Activated gamma-delta T cell treated with Interleukin-2 at 50 U/mL for 16 hours (primary cell): ENCODE measurements at regions not wholly inside any gene's neighbourhood (a gene's known extent, or its start where the extent isn't known, plus 50 kb on each side); places are given as distances from the start of the nearest gene placed in this dataset.
"Not testable (repeated sequence)": the region's sequence is repeated elsewhere in the genome, so short reads cannot be mapped to it uniquely, and the experiment has no call there.

Experiments used
- DNase-seq: peaks from one replicate; pipeline ENCODE4 v3.0.0-alpha.2; 2020

DNA sequence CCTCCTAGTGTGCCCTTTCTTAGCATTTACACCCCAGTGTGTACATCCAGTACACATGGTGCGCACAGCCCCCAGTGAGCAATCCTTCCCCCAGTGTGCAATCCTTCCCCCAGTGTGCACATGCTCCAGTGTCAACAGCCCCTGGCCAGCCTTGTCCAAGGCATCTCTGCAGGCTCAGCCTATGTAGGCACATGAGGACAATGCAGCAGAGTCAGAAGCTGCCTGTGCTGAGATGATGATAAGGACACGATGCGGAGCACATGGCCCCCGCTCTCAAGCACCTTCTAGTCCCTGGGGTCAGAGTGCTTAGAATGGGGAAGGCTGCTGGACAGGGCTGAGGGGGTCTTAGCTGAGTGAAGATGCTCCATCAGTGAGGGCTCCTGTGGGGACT is 69.8 kb downstream of the GADD45G start:
- DNase-seq, result no peak

- no peak for DNase-seq
These were observed 70.4 kb downstream of the GADD45G start for GRCh38 chr9:89675058-89675742.

DNA sequence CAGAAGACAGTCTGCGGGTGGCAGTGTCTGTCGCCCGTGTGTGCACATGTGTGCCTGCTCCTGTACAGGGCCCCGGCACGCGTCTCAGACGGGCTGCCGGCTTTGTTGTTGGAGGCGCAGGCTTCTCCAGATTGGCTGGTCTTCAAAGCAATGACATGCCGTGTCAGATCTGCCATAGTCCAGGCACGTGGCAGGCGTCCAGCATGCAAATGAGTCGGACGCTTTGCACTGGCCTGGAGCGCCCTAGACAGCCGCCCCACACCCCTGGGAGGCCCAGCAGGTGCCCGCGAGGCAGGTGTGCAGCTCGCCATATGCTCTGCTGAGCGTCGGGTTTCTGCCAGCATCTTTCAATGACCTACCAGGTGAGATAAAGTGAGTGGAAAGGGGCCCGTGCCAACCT is 71.5 kb downstream of the GADD45G start:
- no peak for DNase-seq

DNA sequence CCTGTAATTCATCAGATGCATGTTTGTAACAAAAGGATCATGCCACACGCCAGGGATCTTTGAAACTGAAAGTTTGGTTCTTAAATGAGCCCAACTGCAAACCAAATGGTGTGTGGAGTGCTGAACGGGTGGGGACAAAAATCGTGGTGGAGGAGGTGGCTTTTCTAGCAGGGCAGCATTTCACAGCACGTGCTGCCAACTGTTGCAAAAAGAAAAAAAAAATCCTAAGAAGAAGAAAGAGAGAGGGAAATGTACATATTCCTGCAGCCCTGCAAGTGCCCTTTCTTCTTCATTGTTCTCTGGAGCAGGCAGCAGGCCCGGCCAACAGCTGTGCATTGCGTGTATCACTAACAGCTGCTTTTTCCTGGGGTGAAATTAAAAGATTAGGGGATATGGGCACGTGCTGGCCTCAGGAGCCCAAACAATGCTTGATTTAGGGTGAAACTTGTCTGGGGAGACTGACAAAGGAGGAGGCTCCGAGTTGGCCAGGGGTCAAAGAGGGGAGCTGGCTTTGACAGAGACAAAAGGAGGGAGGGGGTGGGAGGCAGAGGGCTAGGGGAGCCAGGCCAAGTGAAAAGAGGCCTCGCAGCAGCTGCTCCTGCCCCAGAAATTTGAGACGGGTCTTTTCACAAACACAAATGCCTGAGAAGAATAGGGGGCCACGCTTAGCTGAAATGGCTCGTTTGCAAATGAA is 73.0 kb downstream of the GADD45G start:
- DNase-seq, result no peak

- no peak for DNase-seq
These were observed 73.7 kb downstream of the GADD45G start for GRCh38 chr9:89678396-89679015.

DNA sequence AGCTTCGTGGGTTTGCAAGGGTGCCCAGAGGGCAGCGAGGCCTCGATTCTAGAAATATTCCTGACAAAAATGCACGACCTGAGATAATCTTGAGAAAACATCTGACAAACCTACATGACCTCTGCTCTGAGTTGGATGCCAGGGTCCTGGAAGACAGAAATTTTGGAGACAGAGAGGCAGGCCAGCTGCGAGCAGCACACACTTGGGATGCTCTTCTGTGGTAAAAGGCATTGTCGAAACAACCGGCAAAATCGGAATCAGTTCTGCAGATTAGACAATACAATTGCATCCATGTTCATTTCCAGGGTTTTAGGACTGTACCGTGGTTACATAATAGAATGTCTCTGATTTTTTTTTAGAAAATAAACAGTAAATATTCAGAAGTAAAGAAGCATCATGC is 74.2 kb downstream of the GADD45G start:
- DNase-seq, result no peak

- no peak for DNase-seq
These were observed 74.8 kb downstream of the GADD45G start for GRCh38 chr9:89679581-89679980.

- no peak for DNase-seq
These were observed 76.0 kb downstream of the GADD45G start for GRCh38 chr9:89680547-89681467.

DNA sequence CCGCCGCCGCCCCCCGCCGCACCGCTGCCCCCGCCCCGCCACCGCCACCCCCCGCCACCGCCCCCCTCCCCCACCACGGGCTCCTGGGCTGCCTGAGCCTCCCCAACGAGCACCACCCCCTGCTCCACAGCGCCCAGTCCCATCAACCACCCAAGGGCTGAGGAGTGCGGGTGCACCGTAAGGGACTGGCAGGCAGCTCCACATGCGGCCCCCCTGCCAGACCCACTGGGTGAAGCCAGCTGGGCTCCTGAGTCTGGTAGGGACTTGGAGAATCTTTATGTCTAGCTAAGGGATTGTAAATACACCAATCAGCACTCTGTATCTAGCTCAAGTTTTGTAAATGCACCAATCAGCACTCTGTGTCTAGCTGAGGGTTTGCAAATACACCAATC is 76.7 kb downstream of the GADD45G start:
- DNase-seq, result not testable (repeated sequence)

DNA sequence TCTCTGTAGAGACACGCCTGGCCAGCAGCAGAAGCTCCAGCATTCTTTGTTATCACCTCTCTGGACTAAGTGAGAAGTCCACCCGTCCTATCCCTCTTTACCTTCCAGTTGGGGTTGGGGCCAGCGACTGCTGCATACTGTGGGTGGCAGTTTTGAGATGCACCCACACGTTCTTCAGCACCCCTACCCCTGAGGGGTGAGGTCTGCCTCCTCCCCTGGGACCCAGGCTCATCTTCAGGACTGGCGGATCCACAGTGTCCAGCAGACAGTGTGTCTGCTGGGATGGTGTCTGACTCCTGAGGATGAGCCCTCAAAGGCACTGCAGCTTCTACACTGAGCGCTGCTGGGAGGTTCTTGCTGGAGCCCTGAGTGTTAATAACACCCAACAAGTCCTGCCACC is 78.8 kb downstream of the GADD45G start:
- DNase-seq, result no peak

- no peak for DNase-seq
These were observed 79.4 kb downstream of the GADD45G start for GRCh38 chr9:89684218-89684617.

DNA sequence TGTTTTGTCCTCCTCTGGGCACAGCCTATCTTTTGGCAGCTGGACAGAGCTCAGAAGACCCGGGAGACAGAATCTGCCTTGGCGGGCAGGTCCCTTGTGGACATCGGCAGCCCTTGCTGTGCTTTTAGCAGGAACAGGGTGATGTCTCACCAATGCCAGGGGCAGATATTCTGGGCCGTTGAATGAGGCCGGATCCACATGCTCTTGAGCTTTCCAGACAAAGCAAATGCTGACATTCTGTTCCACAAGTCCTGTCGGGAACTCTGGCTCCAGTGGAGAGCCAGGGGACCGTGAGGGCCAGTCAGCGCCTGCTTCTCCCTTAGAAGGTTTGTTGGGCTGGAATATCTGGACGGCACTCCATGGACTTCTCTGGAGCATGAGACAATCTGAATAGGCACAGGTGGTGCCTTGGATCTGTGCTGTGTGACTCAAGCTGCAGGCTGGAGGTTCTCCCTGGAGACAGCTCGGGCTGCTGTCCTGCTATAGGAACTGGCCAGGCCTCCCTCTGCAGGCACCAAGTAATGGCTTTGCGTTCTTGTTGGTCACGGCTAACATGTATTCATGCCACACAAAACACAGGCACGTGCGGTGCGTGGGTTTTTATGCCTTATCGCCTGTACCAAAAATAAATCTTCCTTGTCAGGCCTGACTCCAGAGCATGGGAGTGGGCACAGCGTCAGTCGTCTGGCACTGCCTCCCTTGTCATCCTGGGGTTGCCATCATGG is 80.3 kb downstream of the GADD45G start:
- no peak for DNase-seq

DNA sequence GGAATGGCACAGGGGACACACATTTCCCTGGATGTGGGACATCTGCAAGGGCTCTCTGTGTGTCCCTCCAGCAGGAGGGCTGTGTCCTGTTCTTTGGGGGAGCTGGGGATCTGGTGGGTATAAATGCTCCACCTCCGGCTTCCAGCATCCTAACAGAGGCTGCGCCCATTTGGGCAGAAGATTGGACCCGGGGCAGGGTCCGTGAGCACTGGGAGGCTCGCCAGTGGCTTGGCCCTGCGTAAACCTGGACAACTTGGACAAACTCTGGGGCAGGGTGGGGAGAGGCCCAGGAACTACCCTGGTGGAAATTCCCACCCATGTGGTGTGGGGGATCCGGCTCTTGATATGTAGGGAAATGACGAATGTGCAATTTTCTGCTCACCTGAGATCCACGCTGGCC is 80.9 kb downstream of the GADD45G start:
- DNase-seq, result no peak

DNA sequence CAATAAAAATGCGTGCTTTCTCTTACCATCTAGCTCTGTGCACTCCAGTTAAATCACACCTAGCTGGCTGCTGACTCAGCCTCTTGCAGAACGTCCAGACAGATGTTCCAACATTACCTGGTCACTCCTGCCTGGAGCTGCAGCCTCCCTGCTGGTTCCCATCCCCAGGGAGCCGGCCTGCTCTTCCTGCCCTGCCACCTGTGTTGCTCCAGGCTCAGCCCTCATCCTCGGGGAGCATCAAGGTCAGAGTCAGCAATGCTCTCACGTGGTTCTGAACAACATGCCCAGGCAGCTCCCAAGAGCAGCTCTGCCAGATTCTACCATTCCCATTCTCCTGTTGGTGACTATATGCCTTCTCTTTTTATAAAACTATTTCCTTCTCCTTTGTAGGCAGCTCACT is 81.3 kb downstream of the GADD45G start:
- DNase-seq, result no peak

GRCh38 chr9:89686621-89687020 is 81.8 kb downstream of the GADD45G start:
- DNase-seq, result no peak

DNA sequence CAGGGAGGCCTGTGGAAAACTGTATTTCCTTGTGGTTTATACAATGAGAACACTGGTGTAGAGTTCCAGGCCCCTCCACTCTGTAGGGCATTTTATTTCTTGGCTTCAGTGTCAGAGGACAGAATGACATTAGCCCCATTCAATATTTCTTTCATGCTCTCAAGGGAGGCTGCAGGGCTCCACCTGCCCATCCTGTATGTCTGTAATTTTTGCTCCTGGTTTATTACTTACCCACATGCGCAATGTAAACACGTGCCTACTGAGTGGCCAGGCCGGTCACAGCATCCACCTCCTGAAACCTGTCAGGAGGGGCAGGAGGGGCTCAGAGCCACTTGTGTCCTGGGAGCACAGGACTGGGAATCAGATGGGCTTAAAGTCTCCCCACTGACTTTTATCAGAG is 82.4 kb downstream of the GADD45G start:
- DNase-seq, result no peak

DNA sequence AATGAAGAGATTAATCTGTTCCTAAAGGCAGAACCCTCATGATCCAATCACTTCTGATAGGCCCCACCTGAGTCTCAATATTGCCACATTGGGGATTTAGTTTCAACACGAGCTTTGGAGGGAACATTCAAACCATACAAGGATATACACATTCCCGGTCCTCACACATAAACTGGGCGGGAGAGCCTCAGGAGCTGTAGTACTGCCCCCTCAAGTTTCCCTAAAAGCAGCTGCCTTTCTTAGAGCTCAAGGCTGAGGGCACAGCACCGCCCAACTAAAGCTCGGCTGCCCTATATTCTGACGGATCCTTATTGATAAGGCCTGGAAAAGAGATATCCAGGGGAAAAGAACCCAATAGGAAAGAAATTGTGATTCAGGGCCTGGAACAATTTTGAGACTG is 83.0 kb downstream of the GADD45G start:
- DNase-seq, result no peak

DNA sequence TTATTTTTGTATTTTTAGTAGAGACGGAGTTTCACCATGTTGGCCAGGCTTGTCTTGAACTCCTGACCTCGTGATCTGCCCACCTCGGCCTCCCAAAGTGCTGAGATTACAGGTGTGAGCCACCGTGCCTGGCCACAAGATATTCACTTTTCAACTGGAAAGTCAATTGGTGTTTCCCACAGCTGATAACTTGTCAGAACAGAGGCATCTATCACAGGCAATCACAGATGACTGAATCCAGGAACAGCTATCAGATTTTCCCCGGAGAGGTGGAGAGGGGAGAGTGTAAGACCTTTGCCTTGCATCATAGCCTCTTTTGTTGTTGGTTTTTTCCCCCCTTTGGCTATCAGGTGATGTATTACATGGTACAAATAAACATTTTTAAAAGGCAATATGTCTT is 84.5 kb downstream of the GADD45G start:
- DNase-seq, result not testable (repeated sequence)

GRCh38 chr9:89690334-89690912 is 85.6 kb downstream of the GADD45G start:
- DNase-seq, result no peak

DNA sequence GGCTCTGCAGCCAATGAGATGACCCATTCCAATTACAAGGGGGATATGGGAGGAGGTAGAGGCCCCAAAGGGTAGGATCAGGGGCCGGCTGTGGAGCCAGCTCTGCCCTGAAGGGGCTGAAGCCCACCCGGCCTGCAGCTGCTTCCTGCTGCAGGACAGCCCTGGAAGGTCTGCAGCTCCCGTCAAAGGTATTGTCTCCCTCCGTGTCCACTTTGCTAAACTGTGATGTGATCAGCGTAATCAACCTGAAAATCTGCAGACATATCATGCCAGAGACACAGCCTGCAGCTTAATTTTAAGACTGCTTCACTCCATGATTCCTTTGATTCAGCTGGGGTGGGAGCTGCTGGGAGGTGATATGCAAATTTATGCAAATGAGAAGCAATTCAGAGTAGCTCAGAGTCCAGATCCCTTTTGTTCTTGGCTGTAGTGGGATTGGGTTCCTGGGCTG is 90.7 kb downstream of the GADD45G start:
- no peak for DNase-seq

DNA sequence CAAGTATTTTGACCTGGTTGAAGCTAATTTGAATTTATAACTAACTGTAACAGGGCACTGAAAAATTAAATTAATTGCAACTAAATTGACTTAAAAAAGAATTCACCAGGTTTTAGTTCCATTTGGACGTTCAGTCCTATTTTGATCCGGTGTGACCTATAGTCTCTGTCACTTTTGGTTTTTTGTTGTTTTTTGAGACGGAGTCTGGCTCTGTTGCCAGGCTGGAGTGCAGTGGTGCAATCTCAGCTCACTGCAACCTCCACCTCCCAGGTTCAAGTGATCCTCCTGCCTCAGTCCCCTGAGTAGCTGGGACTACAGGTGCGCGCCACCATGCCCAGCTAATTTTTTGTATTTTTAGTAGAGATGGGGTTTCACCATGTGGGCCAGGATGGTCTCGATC is 91.2 kb downstream of the GADD45G start:
- DNase-seq, result not testable (repeated sequence)

DNA sequence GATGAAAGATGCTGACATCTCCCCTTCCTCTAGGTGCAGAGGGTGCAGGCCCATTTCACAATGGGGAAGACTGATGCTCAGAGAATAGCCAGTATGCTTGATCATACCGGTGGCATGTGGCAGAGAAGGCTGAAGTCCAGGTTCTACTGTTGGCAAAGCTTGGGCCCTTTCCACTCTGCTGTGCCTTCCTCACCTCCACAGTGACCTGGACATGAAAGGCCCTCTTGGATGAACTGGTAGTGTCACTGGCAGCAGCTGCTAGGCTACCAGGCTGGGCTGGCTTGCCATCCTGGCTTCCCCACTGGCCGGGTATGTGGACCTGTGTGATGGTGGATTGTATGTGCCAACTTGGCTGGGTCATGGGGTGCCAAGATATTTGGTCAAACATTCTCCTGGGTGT is 92.0 kb downstream of the GADD45G start:
- no peak for DNase-seq
